DMS153 treated with DMSO at 0.1 percent for 48 hours (cell line): ENCODE measurements at regions not wholly inside any gene's neighbourhood (a gene's known extent, or its start where the extent isn't known, plus 50 kb on each side); places are given as distances from the start of the nearest gene placed in this dataset.
A peak's percentile ranks its signal among the peaks of the same experiment; 100 is the strongest.
"Not testable (repeated sequence)": the region's sequence is repeated elsewhere in the genome, so short reads cannot be mapped to it uniquely, and the experiment has no call there.

ENCODE experiments used
- DNase-seq: peaks from one replicate; lab custom pipeline; 2025; ENCODE audit not compliant: unreplicated experiment; lab: John Stamatoyannopoulos, UW

- no peak for DNase-seq
Measured at GRCh38 chr11:116384876-116385275, 387.9 kb downstream of the BUD13 start.

- DNase-seq, result no peak
Measured at GRCh38 chr11:116384407-116384806, 388.4 kb downstream of the BUD13 start.

GRCh38 chr11:116379185-116379828 lies 393.5 kb downstream of the BUD13 start:
- DNase-seq, result no peak

- DNase-seq, result no peak
Measured at GRCh38 chr11:116376547-116376946, 396.2 kb downstream of the BUD13 start.

GRCh38 chr11:116376054-116376453 lies 396.7 kb downstream of the BUD13 start:
- no peak for DNase-seq

GRCh38 chr11:116375221-116375620 lies 397.6 kb downstream of the BUD13 start:
- no peak for DNase-seq

GRCh38 chr11:116374085-116374484 lies 398.7 kb downstream of the BUD13 start:
- no peak for DNase-seq

GRCh38 chr11:116373104-116373944 lies 399.5 kb downstream of the BUD13 start:
- DNase-seq, result no peak

GRCh38 chr11:116371146-116371545 lies 401.6 kb downstream of the BUD13 start:
- DNase-seq, result no peak

- no peak for DNase-seq
Measured at GRCh38 chr11:116368784-116369183, 404.0 kb downstream of the BUD13 start.

GRCh38 chr11:116366980-116367645 lies 405.7 kb downstream of the BUD13 start:
- no peak for DNase-seq

GRCh38 chr11:116366451-116366850 lies 406.3 kb downstream of the BUD13 start:
- no peak for DNase-seq

- not testable (repeated sequence) for DNase-seq
Measured at GRCh38 chr11:116364925-116365324, 407.9 kb downstream of the BUD13 start.

- DNase-seq, result no peak
Measured at GRCh38 chr11:116364348-116364747, 408.4 kb downstream of the BUD13 start.

- DNase-seq, result no peak
Measured at GRCh38 chr11:116360221-116360941, 412.4 kb downstream of the BUD13 start.

GRCh38 chr11:116357784-116358544 lies 414.8 kb downstream of the BUD13 start:
- no peak for DNase-seq

GRCh38 chr11:116356451-116356850 lies 416.3 kb downstream of the BUD13 start:
- no peak for DNase-seq

- DNase-seq, result no peak
Measured at GRCh38 chr11:116355104-116355503, 417.7 kb downstream of the BUD13 start.

GRCh38 chr11:116353589-116353988 lies 419.2 kb downstream of the BUD13 start:
- no peak for DNase-seq

GRCh38 chr11:116352881-116353280 lies 419.9 kb downstream of the BUD13 start:
- DNase-seq, result no peak

GRCh38 chr11:116348226-116348625 lies 424.6 kb downstream of the BUD13 start:
- peak; percentile 16 for DNase-seq
